HG02938 (cell line): ENCODE measurements at regions not wholly inside any gene's neighbourhood (a gene's known extent, or its start where the extent isn't known, plus 50 kb on each side); places are given as distances from the start of the nearest gene placed in this dataset.

Experiments
- ATAC-seq: cut with Tn5 transposase; IDR thresholded peaks from one replicate; pipeline ENCODE4 v1.9.1; 2021; ENCODE audit warnings: mild to moderate bottlenecking, moderate library complexity; ENCODE audit not compliant: unreplicated experiment

DNA sequence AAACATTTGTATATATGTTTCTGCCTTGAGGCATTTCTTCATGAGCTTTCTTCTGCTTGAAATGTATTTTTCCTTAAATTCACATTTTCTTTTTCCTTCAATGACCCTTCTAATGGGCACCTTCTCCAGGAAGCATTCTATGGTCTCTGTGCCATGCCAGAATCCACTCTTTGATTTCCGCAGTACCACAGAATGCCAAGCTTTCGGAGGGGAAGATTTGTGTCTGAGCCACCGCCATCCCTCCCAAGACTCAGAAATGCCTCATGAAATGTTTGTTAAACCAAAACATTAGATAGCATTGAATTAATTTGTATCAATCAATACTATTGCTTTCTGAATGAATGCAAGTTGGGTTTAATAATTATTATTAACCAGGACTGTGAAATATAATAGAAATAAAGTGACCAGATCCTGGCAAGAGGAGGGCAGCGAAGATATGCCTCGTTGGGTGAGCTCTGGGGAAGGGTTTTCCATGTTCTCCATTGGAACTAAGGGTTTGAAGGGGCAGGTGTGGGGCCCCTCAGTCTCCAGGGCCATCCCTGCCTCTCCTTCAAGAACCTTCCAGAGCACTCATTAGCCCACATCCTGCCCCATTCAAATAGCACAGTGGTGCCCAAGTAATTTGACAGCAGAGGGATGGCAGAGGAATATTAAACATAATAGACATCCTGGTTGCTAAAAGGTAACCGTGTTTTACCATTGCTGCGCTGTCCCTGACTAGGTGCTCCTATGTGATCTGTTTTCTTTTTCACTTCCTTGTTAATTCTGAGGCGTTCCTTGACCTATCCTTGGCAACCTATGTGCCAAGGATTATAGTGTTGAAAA is 189.6 kb downstream of the MYCN start:
- no peak for ATAC-seq

DNA sequence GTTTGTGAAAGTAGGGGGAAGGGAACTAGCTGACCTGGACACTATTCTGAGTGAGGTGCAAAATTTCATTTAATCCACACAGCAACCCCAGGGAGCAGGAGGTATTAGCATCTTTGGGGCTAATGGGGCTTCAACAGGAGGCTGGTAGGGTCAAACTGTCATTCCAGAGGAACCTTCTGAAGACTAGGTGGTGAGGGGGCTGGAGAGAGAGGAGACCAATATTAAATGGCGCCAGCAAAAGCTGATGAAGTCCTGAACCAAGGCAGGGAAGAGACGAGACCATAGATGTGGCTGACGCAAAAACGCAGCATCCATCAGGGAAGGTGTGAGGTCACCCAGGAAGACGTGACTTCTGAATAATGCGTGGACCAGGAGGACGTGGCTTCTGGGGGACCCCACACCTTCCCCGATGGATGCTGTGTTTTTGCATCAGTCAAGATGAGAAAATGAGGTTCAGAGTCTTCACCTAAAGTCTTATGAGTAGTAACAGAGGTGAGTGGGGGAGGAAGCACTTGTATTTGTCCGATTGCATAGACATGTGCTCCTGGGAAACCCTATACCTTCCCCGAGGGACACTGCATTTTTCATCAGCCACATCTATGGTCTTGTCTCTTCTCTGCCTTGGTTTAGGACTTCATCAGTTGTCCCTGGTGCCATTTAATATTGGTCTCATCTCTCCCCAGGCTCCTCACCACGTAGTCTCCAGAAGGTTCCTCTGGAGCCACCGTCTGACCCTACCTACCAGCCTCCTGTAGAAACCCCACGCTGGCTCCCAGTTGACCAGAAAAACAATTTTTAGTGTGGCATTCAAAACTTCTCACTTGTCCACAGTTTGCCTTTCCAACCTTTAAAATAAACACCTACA is 188.6 kb downstream of the MYCN start:
- ATAC-seq: no peak

DNA sequence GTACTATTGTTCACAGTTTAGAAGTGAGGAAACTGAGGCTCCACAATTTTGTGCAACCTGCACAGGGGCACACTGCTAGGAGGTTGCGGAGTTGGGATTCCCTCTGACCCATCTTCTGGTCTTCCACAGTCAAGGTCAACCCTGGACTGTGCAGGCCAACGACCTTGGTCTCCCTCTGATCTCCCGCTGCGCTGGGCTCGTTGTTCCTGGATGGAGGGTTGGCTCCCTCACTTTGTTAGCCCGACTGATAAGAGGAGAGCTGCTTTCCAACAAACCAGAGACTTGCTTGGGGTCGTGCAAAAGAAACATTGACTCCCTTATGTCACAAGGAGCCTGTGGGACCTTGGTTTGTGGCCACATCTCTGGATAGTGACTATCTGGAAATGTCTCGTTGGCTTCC is 187.6 kb downstream of the MYCN start:
- ATAC-seq: no peak

DNA sequence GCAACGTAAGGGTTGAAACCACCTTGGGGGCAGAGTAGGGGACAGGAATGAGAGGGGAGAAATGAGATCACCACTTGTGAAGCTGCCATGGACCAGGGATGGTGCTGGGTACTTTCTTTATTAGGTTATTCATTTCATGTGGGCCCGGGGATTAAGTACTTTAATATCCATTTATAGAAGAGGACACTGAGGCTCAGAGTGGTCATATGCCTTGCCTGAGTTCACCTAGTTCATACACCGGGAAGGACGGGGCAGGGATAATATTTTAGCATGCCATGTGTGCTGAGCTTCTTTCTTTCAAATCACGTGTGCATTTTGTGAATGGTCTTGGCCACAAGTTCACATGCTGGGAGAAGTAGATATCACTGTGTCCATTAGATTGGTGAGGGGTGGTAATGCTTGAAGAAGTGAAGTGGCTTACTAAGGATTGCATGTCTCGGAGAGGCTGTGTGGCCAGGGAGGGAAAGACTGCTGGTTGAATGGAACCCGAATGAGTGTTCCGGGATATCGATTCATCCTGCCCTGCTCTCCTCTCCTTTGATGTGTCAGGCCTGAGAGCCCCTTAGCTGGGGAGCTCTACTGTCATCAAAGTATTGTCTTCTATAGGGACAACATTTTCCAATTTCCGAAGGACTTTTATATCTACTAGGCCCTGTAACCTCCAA is 187.1 kb downstream of the MYCN start:
- no peak for ATAC-seq

DNA sequence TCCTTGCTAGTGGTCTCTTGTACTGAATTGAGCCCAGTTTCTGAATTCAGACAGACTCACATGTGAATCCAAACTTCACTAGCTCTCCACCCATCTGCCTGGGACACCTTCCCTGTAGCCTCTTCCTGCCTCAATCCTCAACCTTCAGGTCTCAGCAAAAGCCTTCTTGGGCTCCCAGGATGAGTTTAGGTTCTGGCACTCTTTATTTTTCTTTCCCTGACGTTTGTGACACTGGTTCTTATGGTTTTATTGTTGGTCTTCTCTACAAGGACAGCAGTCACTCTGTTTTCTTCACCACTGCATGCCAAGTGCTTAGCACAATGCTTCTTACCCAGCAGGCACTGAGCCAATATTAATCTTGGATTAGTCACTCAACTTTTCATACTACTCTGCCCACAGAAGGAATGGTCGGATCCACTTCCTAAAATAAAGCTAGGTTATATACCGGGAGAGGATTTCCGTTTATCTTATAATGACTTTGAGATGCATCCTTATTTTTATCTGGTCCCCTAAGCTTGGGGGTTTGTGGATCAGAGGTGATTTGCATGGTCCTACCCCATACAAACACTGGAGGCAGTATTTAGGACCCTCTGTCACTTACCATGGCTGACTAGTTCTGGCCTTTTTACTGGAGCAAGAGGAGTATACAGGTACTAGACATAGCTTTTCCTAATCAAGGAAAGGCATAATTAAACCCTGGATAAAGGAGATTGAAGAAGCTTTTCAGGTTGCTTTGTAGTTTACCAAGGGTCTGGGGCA is 186.3 kb downstream of the MYCN start:
- no peak for ATAC-seq

DNA sequence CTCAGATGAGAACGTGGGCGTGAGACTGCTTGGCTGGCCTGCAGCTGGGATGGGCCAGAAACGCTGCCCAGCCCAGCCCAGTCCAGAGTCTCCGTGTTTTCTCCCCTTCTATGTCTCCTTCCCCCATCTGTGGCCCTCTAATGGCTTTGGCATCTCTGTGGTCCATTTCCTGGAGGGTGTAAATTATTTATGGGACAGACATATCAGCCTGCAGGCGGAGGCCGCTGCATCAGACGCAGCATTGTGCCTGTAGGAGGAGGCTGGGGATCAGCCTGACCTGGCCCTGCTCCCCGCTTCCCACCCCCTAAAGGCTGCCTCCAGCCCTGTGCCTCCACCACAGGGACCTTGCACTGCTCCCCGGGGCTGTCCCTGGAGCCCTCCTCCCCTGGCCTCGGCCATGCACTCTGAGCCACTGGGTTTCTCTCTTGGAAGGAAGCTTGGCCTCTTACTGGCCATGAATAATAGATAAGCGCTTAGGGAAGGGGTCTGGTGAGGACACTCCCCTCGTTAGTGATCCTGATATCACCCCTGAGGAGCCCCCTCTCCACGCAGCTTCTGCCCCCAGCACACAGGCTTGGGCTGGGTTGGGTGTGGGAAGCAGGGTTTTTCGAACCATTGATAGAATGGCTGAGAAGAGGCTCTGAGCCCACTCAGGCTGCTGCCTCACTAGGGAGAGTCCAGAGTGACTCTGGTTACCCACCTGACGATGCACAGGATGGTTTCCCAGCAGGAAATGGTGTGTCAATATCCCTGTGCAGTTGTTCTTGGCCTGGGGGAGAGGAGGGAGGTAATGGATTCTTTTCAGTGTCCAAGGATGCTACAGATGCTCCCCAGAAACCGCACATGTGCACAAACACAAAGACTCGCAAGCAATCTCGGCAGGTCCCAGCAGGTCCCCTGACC is 185.5 kb downstream of the MYCN start:
- no peak for ATAC-seq

DNA sequence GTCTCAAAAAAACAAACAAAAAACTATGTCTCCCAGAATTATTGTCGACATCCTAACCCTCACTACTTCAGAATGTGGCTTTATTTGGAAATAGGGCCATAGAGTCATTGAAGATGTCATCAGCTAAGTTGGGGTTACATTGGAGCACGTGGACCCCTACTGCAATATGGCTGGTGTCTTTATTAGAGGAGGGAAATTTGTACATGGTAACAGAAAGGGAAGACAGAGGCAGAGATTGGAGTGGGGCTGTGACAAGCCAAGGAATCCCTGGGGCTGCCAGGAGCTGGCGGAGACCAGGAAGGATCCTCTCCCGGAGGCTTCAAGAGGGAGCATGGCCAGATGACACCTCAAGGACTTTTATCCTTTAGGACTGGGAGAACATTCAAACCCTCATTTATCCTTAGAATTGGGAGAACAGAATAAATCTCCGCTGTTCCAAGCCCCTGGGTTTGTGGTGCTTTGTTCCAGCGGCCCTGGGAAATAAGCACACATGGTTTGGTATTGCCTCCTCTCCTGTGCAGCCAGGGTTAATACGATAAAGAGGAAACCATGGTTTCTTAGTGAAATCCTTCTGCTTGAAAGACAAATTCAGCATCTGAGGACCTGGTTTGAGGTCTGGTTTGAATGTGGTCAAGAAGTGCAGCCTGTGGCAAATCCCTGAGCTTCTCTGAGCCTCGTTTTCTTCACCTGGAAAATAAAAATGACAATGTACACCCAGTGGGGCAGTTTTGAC is 184.7 kb downstream of the MYCN start:
- ATAC-seq: no peak

DNA sequence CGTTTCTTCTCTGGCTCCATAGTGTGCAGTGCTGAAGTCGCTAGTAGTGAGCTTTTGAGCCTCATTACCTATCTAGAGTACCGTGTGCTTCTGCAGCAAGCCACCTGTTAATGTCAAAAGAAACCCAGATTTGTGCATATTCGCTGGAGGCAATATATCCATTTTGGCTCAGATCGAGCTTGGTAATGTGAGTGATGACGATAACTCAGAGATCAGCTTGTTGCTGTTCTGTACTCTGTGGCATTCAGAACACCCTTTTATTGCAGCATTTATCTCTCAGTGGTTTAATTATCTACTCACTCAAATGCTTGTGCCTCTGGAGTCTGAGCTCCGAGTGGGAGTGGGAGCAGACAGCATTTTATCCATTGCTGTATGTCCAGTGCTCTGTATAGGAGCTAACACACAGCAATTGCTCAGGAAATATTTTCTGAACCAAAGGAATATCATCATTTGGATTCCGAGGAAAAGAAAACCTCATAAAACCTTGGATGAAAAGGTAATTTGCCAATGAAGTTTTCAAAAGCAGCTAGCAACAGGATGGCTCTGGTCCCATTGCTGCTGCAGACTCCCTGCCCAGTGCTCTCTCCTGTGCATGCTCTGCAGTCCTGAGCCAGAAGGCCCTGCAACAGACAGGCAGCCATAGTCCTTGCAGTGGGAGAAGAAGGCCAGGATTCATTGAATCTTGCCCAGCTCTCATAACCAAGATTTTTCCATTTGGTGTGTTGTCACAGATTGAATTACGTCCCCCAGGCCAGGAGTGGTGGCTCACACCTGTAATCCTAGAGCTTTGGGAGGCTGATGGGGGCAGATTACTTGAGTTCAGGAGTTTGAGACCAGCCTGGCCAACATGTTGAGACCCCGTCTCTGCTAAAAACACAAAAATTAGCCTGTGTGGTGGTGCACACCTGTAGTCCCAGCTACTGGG is 183.8 kb downstream of the MYCN start:
- no peak for ATAC-seq

DNA sequence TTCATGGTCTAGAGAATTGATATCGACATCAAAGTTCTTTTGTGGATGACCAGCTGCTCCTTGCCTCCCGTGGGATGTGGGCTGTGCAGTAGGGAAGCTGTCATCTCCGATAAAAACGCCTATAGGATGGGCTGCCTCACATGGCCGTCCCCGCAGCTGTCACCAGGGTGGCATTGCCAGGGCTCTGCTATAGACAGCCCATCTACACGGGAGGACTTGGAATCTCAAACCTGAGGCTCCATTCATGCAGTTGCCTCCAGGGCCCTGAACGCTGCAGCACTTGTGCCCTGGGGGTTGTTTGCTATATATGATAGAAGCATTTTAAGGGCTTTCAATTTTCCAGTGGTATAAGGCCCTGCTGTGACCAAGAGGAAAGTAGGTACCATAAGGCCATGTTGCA is 183.1 kb downstream of the MYCN start:
- no peak for ATAC-seq

DNA sequence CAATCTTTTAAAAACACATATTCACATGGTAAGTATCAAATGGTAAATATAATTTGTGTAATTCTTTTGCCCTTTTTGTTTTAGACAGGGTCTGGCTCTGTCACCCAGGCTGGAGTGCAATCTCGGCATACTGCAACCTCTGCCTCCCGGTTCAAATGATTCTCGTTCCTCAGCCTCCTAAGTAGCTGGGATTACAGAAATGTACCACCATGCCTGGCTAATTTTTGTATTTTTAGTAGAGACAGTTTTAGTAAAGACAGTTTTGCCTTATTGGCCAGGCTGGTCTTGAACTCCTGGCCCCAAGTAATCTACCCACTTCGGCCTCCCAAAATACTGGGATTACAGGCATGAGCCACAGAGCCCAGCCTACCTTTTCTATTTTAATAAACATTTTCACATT is 182.2 kb downstream of the MYCN start:
- ATAC-seq: no peak

DNA sequence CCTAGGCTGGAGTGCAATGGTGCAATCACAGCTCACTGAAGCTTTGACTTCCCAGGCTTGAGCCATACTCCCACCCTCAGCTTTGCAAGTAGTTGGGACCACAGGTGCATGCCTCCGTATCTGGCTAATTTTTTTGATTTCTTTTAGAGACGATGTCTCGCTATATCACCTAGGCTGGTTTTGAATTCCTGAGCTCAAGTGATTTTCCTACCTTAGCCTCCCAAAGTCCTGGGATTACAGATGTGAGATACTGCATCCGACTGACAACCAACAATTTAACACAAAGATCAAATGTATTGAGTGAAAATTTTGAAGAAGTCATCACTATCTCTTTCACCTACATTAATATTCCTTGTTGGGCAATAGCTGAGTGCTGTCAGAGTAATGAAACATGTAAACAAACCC is 181.6 kb downstream of the MYCN start:
- no peak for ATAC-seq

DNA sequence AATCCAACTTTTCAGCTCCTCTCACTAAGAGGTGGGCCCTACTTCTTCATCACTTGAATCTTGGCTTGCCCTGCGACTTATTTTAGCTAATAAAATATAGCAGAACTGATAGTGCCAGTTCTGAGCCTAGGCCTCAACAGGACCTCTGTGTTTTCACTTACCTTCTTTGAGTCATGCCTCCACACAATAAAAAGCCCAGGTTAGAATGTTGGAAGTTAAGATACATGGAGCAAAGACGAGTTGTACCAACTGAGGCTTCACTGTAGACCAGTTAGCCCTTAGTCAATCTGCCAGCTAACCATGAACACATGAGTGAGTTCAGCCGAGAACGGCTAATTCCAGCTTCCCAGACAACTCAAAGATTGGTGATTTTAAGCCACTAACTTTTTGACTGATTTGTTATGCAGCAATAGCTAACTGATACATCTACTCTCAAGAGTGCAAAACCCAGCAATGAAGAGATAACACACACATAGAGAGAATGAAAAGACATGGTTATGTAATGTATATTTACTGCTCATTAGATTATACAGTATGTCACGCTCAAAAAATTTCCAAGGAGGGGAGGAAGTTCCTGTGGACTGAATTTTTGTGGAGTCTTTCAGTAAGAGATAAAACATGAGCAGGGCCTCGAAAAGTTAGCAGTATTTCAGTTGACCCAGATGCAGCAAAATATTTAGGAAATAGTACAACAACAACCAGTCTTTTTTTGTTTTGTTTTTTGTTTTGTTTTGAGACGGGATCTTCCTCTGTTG is 181.1 kb downstream of the MYCN start:
- ATAC-seq: no peak

DNA sequence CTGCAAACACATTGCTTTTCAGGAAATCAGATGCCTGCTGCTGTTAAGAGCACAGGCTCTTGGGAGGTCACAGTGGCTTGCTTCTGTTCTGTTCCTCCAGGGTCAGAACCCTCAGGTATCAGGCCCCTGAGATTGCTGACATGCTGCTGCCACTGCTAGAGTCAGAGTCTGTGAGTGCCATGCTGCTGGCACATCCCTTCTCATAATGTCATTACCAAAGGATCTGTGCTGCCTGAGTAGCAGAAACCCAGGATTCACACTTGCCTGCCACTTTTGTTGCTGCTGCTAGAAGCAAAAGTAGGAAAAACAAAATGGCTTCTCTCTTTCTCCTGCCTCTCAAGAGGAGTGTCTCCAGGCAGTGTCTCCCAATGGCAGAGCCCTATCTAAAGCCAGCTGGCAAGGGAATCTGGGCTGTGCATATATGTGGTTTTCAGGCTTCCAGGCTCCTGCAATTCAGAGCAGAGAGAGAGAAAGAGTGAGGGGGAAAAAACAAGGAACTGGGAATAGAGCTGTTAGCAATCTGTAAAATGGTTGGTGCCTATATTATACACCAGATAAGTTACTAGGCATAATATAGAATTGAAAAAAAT is 180.3 kb downstream of the MYCN start:
- ATAC-seq: no peak

DNA sequence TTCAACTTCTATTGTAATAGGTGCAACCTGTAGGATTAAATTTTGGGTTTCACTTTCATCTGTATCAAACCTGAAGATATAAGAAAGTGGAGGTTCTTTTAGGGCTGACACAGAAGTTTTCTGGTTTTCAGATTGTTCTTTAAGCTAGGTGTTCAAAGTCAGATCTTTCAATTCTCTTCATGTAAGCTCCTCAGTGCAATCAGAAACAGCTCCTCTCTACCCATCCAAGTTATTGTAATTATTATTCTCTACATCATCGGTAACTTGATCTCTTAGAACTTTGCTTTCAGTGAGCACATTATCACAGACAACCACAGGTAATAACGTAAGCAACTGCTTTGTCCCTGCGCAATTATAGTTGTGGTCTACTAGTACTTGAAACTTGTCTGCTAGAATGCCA is 179.4 kb downstream of the MYCN start:
- no peak for ATAC-seq

DNA sequence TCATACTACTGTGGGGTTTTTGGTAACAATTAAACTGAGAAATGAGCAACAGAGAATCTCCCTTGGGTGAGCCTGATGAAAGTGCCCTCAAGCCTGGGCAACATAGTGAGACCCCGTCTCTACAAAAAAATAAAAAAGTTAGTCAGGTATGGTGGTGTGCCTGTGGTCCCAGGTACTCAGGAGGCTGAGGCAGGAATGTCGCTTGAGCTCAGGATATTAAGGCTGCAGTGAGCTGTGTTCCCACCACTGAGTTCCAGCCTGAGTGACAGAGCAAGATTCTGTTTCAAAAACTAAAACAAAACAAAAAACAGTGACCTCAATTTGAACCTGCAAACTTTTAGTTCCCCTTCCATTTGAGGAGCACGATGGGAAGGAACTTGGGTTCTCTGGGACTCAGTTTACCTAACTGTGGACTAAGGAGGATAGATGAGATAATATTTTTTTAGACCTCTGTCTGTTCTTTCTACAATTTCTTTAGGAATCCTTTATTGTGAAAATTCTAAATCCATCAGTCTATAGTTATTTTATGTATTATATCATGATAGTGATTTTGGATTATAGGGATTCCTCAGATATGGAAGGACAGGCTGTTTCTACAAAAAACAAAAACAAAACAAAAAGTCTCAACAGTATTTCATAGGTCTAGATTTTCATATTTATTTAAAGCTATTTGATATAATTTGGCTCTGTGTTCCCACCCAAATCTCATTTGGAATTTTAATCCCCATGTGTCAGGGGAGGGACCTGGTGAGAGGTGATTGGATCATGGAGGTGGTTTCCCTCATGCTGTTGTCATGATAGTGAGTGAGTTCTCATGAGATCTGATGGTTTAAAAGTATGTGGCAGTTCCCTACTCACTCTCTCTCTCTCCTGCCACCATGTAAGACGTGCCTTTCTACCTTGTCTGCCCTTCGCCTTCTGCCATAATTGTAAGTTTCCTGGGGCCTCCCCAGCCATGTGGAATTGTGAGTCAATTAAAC is 178.6 kb downstream of the MYCN start:
- ATAC-seq: no peak
